ENCODE measurements at regions not wholly inside any gene's neighbourhood (a gene's known extent, or its start where the extent isn't known, plus 50 kb on each side); places are given as distances from the start of the nearest gene placed in this dataset.
"Not testable (repeated sequence)": the region's sequence is repeated elsewhere in the genome, so short reads cannot be mapped to it uniquely, and the experiment has no call there.

DNA sequence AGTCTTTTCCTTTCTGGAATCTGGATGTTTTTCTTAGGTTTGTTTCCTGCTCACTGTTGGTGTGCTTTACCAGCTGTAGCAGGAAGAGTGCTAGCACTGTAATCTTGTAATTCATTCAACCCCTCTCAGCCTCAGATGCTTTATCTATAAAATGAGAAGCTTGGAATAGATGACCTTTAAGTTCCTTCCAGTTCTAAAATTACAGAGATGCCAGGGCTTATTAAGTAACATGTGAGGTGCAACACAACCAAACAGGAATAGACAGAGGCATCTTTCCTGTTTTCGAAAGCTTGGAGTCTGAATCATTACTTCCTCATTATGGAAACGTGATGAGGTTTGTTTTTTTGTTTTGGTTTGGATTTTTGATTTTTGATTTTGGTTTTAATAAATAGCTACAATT lies 60.1 kb upstream of the PLGLB1 start:
- TF ChIP-seq, protein P1, sequence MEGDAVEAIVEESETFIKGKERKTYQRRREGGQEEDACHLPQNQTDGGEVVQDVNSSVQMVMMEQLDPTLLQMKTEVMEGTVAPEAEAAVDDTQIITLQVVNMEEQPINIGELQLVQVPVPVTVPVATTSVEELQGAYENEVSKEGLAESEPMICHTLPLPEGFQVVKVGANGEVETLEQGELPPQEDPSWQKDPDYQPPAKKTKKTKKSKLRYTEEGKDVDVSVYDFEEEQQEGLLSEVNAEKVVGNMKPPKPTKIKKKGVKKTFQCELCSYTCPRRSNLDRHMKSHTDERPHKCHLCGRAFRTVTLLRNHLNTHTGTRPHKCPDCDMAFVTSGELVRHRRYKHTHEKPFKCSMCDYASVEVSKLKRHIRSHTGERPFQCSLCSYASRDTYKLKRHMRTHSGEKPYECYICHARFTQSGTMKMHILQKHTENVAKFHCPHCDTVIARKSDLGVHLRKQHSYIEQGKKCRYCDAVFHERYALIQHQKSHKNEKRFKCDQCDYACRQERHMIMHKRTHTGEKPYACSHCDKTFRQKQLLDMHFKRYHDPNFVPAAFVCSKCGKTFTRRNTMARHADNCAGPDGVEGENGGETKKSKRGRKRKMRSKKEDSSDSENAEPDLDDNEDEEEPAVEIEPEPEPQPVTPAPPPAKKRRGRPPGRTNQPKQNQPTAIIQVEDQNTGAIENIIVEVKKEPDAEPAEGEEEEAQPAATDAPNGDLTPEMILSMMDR (IDR thresholded peaks at IDR 0.05; ENCODE audit: low read depth, low read length), result not testable (repeated sequence)
- TF ChIP-seq, protein P2, sequence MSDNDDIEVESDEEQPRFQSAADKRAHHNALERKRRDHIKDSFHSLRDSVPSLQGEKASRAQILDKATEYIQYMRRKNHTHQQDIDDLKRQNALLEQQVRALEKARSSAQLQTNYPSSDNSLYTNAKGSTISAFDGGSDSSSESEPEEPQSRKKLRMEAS (IDR thresholded peaks at IDR 0.05; ENCODE audit: low read depth, low read length), result not testable (repeated sequence)
